ENCODE measurements at regions not wholly inside any gene's neighbourhood (a gene's known extent, or its start where the extent isn't known, plus 50 kb on each side); places are given as distances from the start of the nearest gene placed in this dataset.

GRCh38 chr2:20507711-20508110 lies 60.8 kb downstream of the RHOB start:
- TF ChIP-seq CTCF (IDR thresholded peaks at IDR 0.05) (no peak), EP300 (IDR thresholded peaks at IDR 0.05) (no peak)

All from upper lobe of left lung (tissue), 4 donors.